Astrocyte (in vitro differentiated cells and primary cell): ENCODE measurements at regions not wholly inside any gene's neighbourhood (a gene's known extent, or its start where the extent isn't known, plus 50 kb on each side); places are given as distances from the start of the nearest gene placed in this dataset.

Source experiments
- EZH2 ChIP-seq: IDR thresholded peaks from 2 replicates; pipeline ENCODE4 v1.6.1; 2012; ENCODE audit warnings: mild to moderate bottlenecking, low read length, inconsistent platforms; ENCODE audit not compliant: insufficient read depth
- TF ChIP-seq, protein P1 (sequence below): IDR thresholded peaks from 2 replicates; pipeline ENCODE4 v1.5.1; 2011; ENCODE audit warnings: low read depth, mild to moderate bottlenecking, inconsistent platforms, low read length, moderate library complexity; ENCODE audit not compliant: insufficient read depth

DNA sequence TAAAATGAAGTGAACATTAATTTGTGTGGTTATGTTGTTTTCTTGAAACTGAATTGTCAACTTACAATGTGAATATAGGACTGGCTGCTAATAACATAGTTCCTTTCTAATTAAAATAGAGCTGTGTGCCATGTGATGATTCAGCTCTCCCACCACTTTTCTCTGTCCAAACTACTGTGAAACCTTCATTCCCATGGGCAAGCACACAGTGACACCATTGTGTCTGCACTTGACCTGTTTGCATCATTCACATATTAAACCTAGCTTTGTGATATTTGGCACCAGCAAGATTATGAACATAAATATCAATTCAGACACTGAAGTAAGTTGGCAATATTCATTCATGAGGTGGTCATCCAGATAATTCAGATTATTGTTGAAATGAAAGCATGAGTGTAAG is 78.8 kb upstream of the TCF12 start:
- TF ChIP-seq, protein P1, sequence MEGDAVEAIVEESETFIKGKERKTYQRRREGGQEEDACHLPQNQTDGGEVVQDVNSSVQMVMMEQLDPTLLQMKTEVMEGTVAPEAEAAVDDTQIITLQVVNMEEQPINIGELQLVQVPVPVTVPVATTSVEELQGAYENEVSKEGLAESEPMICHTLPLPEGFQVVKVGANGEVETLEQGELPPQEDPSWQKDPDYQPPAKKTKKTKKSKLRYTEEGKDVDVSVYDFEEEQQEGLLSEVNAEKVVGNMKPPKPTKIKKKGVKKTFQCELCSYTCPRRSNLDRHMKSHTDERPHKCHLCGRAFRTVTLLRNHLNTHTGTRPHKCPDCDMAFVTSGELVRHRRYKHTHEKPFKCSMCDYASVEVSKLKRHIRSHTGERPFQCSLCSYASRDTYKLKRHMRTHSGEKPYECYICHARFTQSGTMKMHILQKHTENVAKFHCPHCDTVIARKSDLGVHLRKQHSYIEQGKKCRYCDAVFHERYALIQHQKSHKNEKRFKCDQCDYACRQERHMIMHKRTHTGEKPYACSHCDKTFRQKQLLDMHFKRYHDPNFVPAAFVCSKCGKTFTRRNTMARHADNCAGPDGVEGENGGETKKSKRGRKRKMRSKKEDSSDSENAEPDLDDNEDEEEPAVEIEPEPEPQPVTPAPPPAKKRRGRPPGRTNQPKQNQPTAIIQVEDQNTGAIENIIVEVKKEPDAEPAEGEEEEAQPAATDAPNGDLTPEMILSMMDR, result no peak
- TF ChIP-seq EZH2, result no peak
